Suprapubic skin (tissue), 3 donors: ENCODE measurements at regions not wholly inside any gene's neighbourhood (a gene's known extent, or its start where the extent isn't known, plus 50 kb on each side); places are given as distances from the start of the nearest gene placed in this dataset.

ENCODE experiments used
- EP300 ChIP-seq: sonication (generic); formaldehyde crosslinking; IDR thresholded peaks from one replicate; pipeline ENCODE4 v1.6.1; 2017; ENCODE audit warnings: antibody characterized with exemption
- POLR2A ChIP-seq, 2 donors: fragments of 450-650 bp; IDR thresholded peaks; one replicate each; pipeline ENCODE4 v1.6.1; 2017; ENCODE audit warnings: antibody characterized with exemption in 2 of 2, mild to moderate bottlenecking in 2 of 2, moderate library complexity in 2 of 2
- TF ChIP-seq, protein P1 (sequence below), 2 donors: fragments of 200-600 bp in 1 of 2; fragments of 450-650 bp in 1 of 2; sonication (generic) in 1 of 2; IDR thresholded peaks; one replicate each; pipeline ENCODE4 v1.5.1; 2016 to 2019; ENCODE audit warnings: antibody characterized with exemption in 2 of 2, mild to moderate bottlenecking in 1 of 2, moderate library complexity in 1 of 2

DNA sequence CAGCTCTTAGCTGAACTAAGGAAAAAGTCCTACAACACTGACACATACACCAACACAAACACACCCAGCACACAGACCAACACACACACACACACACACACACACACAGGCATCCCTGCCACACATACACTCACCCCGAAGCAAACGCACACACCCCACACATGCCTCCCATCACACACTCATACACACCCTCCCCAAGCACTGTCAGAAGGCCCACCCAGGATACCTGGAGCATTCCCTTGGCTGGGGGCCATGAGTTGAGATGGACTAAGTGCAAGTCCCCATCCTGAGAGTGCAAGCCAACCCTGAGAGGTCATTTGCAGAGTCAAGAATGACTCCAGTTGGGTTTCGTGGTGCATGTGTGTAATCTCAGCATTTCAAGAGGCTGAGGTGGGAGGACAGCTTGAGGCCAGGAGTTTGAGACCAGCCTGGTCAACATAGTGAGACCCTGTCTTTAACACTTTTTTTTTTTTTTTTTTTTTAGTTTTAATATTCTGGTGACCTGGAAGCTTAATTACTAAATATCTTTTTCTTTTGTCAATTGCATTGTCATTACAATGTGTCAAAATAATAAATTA lies 117.3 kb downstream of the RHOU start:
- TF ChIP-seq POLR2A (IDR thresholded peaks at IDR 0.05) (no peak), EP300 (no peak)
- TF ChIP-seq, protein P1, sequence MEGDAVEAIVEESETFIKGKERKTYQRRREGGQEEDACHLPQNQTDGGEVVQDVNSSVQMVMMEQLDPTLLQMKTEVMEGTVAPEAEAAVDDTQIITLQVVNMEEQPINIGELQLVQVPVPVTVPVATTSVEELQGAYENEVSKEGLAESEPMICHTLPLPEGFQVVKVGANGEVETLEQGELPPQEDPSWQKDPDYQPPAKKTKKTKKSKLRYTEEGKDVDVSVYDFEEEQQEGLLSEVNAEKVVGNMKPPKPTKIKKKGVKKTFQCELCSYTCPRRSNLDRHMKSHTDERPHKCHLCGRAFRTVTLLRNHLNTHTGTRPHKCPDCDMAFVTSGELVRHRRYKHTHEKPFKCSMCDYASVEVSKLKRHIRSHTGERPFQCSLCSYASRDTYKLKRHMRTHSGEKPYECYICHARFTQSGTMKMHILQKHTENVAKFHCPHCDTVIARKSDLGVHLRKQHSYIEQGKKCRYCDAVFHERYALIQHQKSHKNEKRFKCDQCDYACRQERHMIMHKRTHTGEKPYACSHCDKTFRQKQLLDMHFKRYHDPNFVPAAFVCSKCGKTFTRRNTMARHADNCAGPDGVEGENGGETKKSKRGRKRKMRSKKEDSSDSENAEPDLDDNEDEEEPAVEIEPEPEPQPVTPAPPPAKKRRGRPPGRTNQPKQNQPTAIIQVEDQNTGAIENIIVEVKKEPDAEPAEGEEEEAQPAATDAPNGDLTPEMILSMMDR (IDR thresholded peaks at IDR 0.05): no peak
